WTC11 (cell line): ENCODE measurements at regions not wholly inside any gene's neighbourhood (a gene's known extent, or its start where the extent isn't known, plus 50 kb on each side); places are given as distances from the start of the nearest gene placed in this dataset.

ENCODE experiments used
- ATAC-seq: fragments of 200-7000 bp; cut with Tn5 transposase; 2 replicates; pipeline ENCODE4 v1.10.0; 2021; ENCODE audit warnings: mild to moderate bottlenecking, moderate library complexity
- CTCF ChIA-PET: fragments of 300-600 bp; sonication (Branson Sonifier 250); formaldehyde crosslinking; loops from one replicate; lab custom pipeline; 2021; ENCODE audit warnings: antibody characterized with exemption; lab: Charles Lee
- POLR2A ChIA-PET: fragments of 350-600 bp; sonication (Branson Sonifier 250); formaldehyde crosslinking; loops from one replicate; lab custom pipeline; 2021; ENCODE audit warnings: antibody characterized with exemption; lab: Charles Lee
- DNase-seq: peaks from one replicate; pipeline ENCODE4 v3.0.0; 2021; ENCODE audit warnings: low spot score
- H3K27ac Mint-ChIP-seq: 2 replicates; pipeline ENCODE4 v1.8.0; 2021; ENCODE audit warnings: mixed read lengths
- H3K27me3 Mint-ChIP-seq: 2 replicates; pipeline ENCODE4 v1.8.0; 2021; ENCODE audit warnings: low read depth, mild to moderate bottlenecking, moderate library complexity, mixed read lengths
- H3K36me3 Mint-ChIP-seq: 2 replicates; pipeline ENCODE4 v1.8.0; 2021; ENCODE audit warnings: mixed read lengths
- H3K4me1 Mint-ChIP-seq: 2 replicates; pipeline ENCODE4 v1.8.0; 2022; ENCODE audit warnings: mixed read lengths
- H3K4me3 Mint-ChIP-seq: 2 replicates; pipeline ENCODE4 v1.8.0; 2021; ENCODE audit warnings: mild to moderate bottlenecking, moderate library complexity, mixed read lengths
- H3K9me3 Mint-ChIP-seq: 2 replicates; pipeline ENCODE4 v1.8.0; 2021; ENCODE audit warnings: mixed read lengths
- ATF1 ChIP-seq: sonication (generic); formaldehyde crosslinking; IDR thresholded peaks from 2 replicates; pipeline ENCODE4 v1.8.1; 2023; ENCODE audit warnings: mild to moderate bottlenecking, moderate library complexity, missing genetic modification reagents
- EMX1 ChIP-seq: fragments of 250-450 bp; sonication (Bioruptor Pico); IDR thresholded peaks from 2 replicates; pipeline ENCODE4 v1.8.0; 2021; ENCODE audit warnings: mild to moderate bottlenecking
- ESRRA ChIP-seq: sonication (generic); formaldehyde crosslinking; IDR thresholded peaks from 2 replicates; pipeline ENCODE4 v1.8.1; 2022; ENCODE audit warnings: mild to moderate bottlenecking, missing genetic modification reagents, borderline replicate concordance
- ETV6 ChIP-seq: sonication (generic); formaldehyde crosslinking; IDR thresholded peaks from 2 replicates; pipeline ENCODE4 v1.8.1; 2022; ENCODE audit warnings: mild to moderate bottlenecking, missing genetic modification reagents
- FOXP4 ChIP-seq: sonication (generic); formaldehyde crosslinking; IDR thresholded peaks from 2 replicates; pipeline ENCODE4 v1.8.0; 2022; ENCODE audit warnings: mild to moderate bottlenecking, missing genetic modification reagents
- GABPB1 ChIP-seq: sonication (generic); formaldehyde crosslinking; IDR thresholded peaks from 2 replicates; pipeline ENCODE4 v1.8.1; 2023; ENCODE audit warnings: mild to moderate bottlenecking, missing genetic modification reagents
- MLX ChIP-seq: sonication (generic); formaldehyde crosslinking; IDR thresholded peaks from 2 replicates; pipeline ENCODE4 v1.8.1; 2023; ENCODE audit warnings: mild to moderate bottlenecking, missing genetic modification reagents, moderate library complexity
- NFATC4 ChIP-seq: fragments of 250-450 bp; sonication (Bioruptor Pico); IDR thresholded peaks from 2 replicates; pipeline ENCODE4 v1.9.0; 2021; ENCODE audit warnings: mild to moderate bottlenecking
- NFE2L1 ChIP-seq: sonication (generic); formaldehyde crosslinking; IDR thresholded peaks from 2 replicates; pipeline ENCODE4 v1.8.1; 2023; ENCODE audit warnings: missing genetic modification reagents
- RORB ChIP-seq: fragments of 250-450 bp; sonication (Bioruptor Pico); IDR thresholded peaks from 2 replicates; pipeline ENCODE4 v1.9.0; 2021; ENCODE audit warnings: mild to moderate bottlenecking
- SMAD4 ChIP-seq: sonication (generic); formaldehyde crosslinking; IDR thresholded peaks from 2 replicates; pipeline ENCODE4 v1.8.0; 2022; ENCODE audit warnings: mild to moderate bottlenecking, missing genetic modification reagents
- SP1 ChIP-seq: sonication (generic); formaldehyde crosslinking; conservative IDR thresholded peaks from 2 replicates; pipeline ENCODE4 v1.8.1; 2022; ENCODE audit warnings: missing genetic modification reagents
- USF1 ChIP-seq: sonication (generic); formaldehyde crosslinking; IDR thresholded peaks from 2 replicates; pipeline ENCODE4 v1.8.0; 2022; ENCODE audit warnings: mild to moderate bottlenecking, missing genetic modification reagents
- ZBTB21 ChIP-seq: sonication (generic); formaldehyde crosslinking; IDR thresholded peaks from 2 replicates; pipeline ENCODE4 v1.8.1; 2023; ENCODE audit warnings: mild to moderate bottlenecking, missing genetic modification reagents, borderline replicate concordance
- TF ChIP-seq, protein P1 (sequence below): sonication (generic); formaldehyde crosslinking; IDR thresholded peaks from 2 replicates; pipeline ENCODE4 v1.8.0; 2022; ENCODE audit warnings: mild to moderate bottlenecking, missing genetic modification reagents
- TF ChIP-seq, protein P2 (sequence below): sonication (generic); formaldehyde crosslinking; IDR thresholded peaks from 2 replicates; pipeline ENCODE4 v1.8.1; 2022; ENCODE audit warnings: missing genetic modification reagents, borderline replicate concordance
- TF ChIP-seq, protein P3 (sequence below): sonication (generic); formaldehyde crosslinking; IDR thresholded peaks from 2 replicates; pipeline ENCODE4 v1.8.0; 2023; ENCODE audit warnings: missing genetic modification reagents
- TF ChIP-seq, protein P4 (sequence below): fragments of 250-450 bp; sonication (Bioruptor Pico); IDR thresholded peaks from 2 replicates; pipeline ENCODE4 v1.8.0; 2021; ENCODE audit warnings: mild to moderate bottlenecking

DNA sequence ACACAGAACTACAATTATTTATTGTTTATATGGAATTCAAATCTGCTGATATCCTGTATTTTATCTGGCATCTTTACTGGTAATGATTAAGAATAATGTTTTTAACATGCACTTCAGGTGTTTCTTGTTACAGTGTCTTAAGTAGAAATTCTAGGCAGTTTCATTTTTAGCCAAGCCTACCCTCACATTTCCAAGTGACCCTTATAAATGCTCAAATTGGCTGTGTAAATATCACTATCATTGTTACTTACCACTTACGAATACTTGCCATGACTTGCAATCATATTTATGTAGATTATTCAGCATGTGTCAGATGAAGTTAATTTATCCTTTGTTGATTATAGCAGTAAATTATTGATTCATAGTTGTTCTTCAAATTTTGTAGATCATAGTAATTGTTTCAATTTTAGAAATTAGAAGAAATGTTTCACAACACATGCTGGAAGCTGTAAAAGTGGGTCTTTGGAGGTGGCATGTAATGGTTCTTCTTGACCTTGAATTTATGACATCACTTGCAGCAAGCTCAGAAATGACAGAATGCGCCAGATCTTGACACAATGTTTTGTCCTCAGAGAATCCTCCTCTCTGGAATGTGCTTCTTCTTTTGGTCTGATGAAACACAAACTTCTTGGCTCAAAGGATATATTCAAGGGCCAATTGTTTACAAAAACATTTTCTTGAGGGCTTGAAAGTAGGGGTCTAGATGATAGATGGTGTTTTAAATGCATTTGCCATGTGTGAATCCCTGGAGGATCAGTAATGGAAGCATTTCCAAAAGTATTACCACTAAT is 471.8 kb downstream of the COL12A1 start:
- no peak overlapping the region for H3K4me3 Mint-ChIP-seq
- H3K27me3 Mint-ChIP-seq = no peaks in the 10 kb centered on the region
- ChIA-PET POLR2A (no interaction called here), CTCF (no interaction called here)
- no peaks in the 10 kb centered on the region for H3K36me3 Mint-ChIP-seq
- TF ChIP-seq NFE2L1 (no peak), ETV6 (CRISPR knock-in tag) (no peak), EMX1 (CRISPR knock-in tag) (no peak), MLX (CRISPR knock-in tag) (no peak), RORB (CRISPR knock-in tag) (no peak), ZBTB21 (CRISPR knock-in tag) (no peak), ATF1 (CRISPR knock-in tag) (no peak), NFATC4 (CRISPR knock-in tag) (no peak), FOXP4 (CRISPR knock-in tag) (no peak), ESRRA (CRISPR knock-in tag) (no peak), GABPB1 (CRISPR knock-in tag) (no peak), USF1 (CRISPR knock-in tag) (no peak), SP1 (CRISPR knock-in tag) (no peak)
- TF ChIP-seq, protein P1, sequence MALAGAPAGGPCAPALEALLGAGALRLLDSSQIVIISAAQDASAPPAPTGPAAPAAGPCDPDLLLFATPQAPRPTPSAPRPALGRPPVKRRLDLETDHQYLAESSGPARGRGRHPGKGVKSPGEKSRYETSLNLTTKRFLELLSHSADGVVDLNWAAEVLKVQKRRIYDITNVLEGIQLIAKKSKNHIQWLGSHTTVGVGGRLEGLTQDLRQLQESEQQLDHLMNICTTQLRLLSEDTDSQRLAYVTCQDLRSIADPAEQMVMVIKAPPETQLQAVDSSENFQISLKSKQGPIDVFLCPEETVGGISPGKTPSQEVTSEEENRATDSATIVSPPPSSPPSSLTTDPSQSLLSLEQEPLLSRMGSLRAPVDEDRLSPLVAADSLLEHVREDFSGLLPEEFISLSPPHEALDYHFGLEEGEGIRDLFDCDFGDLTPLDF (CRISPR knock-in tag) = no peak
- TF ChIP-seq, protein P2, sequence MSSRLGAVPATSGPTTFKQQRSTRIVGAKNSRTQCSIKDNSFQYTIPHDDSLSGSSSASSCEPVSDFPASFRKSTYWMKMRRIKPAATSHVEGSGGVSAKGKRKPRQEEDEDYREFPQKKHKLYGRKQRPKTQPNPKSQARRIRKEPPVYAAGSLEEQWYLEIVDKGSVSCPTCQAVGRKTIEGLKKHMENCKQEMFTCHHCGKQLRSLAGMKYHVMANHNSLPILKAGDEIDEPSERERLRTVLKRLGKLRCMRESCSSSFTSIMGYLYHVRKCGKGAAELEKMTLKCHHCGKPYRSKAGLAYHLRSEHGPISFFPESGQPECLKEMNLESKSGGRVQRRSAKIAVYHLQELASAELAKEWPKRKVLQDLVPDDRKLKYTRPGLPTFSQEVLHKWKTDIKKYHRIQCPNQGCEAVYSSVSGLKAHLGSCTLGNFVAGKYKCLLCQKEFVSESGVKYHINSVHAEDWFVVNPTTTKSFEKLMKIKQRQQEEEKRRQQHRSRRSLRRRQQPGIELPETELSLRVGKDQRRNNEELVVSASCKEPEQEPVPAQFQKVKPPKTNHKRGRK (CRISPR knock-in tag) = no peak
- TF ChIP-seq, protein P3, sequence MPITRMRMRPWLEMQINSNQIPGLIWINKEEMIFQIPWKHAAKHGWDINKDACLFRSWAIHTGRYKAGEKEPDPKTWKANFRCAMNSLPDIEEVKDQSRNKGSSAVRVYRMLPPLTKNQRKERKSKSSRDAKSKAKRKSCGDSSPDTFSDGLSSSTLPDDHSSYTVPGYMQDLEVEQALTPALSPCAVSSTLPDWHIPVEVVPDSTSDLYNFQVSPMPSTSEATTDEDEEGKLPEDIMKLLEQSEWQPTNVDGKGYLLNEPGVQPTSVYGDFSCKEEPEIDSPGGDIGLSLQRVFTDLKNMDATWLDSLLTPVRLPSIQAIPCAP (CRISPR knock-in tag) = no peak
- TF ChIP-seq, protein P4, sequence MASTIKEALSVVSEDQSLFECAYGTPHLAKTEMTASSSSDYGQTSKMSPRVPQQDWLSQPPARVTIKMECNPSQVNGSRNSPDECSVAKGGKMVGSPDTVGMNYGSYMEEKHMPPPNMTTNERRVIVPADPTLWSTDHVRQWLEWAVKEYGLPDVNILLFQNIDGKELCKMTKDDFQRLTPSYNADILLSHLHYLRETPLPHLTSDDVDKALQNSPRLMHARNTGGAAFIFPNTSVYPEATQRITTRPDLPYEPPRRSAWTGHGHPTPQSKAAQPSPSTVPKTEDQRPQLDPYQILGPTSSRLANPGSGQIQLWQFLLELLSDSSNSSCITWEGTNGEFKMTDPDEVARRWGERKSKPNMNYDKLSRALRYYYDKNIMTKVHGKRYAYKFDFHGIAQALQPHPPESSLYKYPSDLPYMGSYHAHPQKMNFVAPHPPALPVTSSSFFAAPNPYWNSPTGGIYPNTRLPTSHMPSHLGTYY (CRISPR knock-in tag) = no peak
- H3K9me3 Mint-ChIP-seq = 0 out of 2 replicates have a peak, but pooled peaks cover 8% of the 10 kb centered on the region
- H3K4me1 Mint-ChIP-seq = no peaks in the 10 kb centered on the region
- ATAC-seq (no peak), DNase-seq (no peak)
- H3K27ac Mint-ChIP-seq = no peak overlapping the region

DNA sequence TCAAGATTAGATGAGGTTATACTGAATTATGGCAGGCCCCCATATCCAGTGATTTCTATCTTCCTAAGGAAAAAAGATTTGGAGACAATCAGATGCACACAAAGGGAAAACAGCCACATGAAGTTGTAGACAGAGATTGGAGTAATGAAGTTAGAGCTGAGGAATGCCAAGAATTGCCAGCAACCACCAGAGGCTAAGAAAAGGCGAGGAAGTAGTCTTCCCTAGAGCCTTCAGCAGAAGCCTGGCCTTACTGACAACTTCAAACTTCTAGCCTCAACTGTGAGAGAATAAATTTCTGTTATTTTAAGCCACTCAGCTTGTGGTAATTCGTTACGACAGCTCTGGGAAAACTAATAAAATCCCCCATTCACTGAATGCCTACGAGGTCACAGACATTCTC is 473.9 kb downstream of the COL12A1 start:
- Mint-ChIP-seq H3K4me1 (no peaks in the 10 kb centered on the region), H3K4me3 (no peak overlapping the region), H3K27ac (no peak overlapping the region), H3K36me3 (no peaks in the 10 kb centered on the region), H3K9me3 (0 out of 2 replicates have a peak, but pooled peaks cover 5% of the 10 kb centered on the region), H3K27me3 (no peaks in the 10 kb centered on the region)
- ChIA-PET POLR2A (no interaction called here), CTCF (no interaction called here)
- no peak for TF ChIP-seq SMAD4 (CRISPR knock-in tag)
- DNase-seq (no peak), ATAC-seq (peak; percentile 62; the same call in 1 of the 2 replicates)
